ENCODE measurements at regions not wholly inside any gene's neighbourhood (a gene's known extent, or its start where the extent isn't known, plus 50 kb on each side); places are given as distances from the start of the nearest gene placed in this dataset.
A peak's percentile ranks its signal among the peaks of the same experiment; 100 is the strongest.
"Not testable (repeated sequence)": the region's sequence is repeated elsewhere in the genome, so short reads cannot be mapped to it uniquely, and the experiment has no call there.

DNA sequence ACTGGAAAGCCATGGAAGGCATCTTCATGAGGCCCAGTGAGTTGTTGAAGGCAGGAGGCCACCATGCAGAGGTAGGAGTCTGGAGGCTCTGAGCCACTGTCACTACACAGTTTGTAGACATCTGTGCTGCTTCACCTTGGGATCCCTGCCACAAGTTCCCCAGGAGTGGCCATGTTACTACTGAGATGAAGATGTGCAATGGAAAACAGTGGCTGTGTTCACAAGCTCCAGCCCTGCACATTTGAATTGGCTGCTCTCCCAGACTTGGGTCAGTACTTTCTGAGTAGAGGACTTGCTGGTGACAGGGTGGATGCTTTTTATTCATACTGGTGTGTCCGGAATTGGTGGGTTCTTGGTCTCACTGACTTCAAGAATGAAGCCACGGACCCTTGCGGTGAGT is 86.9 kb upstream of the C15orf39 start:
- H3K9me3 ChIP-seq (ENCODE audit: control insufficient read depth in 2 of 2, low read length in 2 of 2), result no peaks in the 10 kb centered on the region
- no peaks in the 10 kb centered on the region for H3K36me3 ChIP-seq (ENCODE audit: control insufficient read depth in 2 of 2, insufficient read depth in 2 of 2, low read length in 2 of 2)
- no peak overlapping the region for H3K9ac ChIP-seq (ENCODE audit: low read depth in 1 of 2, low read length in 2 of 2)
- H3K4me1 ChIP-seq (ENCODE audit: control insufficient read depth in 2 of 2, insufficient read depth in 2 of 2, low read length in 2 of 2), result no peaks in the 10 kb centered on the region
- H3K27ac ChIP-seq (ENCODE audit: low read depth in 2 of 2, low read length in 2 of 2), result no peak overlapping the region
- no peaks in the 10 kb centered on the region for H3K27me3 ChIP-seq (ENCODE audit: control insufficient read depth in 2 of 2, insufficient read depth in 2 of 2, low read length in 2 of 2)
- no peak overlapping the region for H3K4me3 ChIP-seq (ENCODE audit: low read length in 2 of 2)

GRCh38 chr15:75115411-75115913 is 86.2 kb upstream of the C15orf39 start:
- H3K36me3 ChIP-seq (ENCODE audit: control insufficient read depth in 2 of 2, insufficient read depth in 2 of 2, low read length in 2 of 2); H3K4me3 ChIP-seq (ENCODE audit: low read length in 2 of 2); H3K4me1 ChIP-seq (ENCODE audit: control insufficient read depth in 2 of 2, insufficient read depth in 2 of 2, low read length in 2 of 2); H3K9me3 ChIP-seq (ENCODE audit: control insufficient read depth in 2 of 2, low read length in 2 of 2); H3K27ac ChIP-seq (ENCODE audit: low read depth in 2 of 2, low read length in 2 of 2); H3K9ac ChIP-seq (ENCODE audit: low read depth in 1 of 2, low read length in 2 of 2); H3K27me3 ChIP-seq (ENCODE audit: control insufficient read depth in 2 of 2, insufficient read depth in 2 of 2, low read length in 2 of 2): not testable (repeated sequence)

- H3K36me3 ChIP-seq (ENCODE audit: control insufficient read depth in 2 of 2, insufficient read depth in 2 of 2, low read length in 2 of 2); H3K4me3 ChIP-seq (ENCODE audit: low read length in 2 of 2); H3K9me3 ChIP-seq (ENCODE audit: control insufficient read depth in 2 of 2, low read length in 2 of 2); H3K27ac ChIP-seq (ENCODE audit: low read depth in 2 of 2, low read length in 2 of 2); H3K9ac ChIP-seq (ENCODE audit: low read depth in 1 of 2, low read length in 2 of 2); H3K27me3 ChIP-seq (ENCODE audit: control insufficient read depth in 2 of 2, insufficient read depth in 2 of 2, low read length in 2 of 2); H3K4me1 ChIP-seq (ENCODE audit: control insufficient read depth in 2 of 2, insufficient read depth in 2 of 2, low read length in 2 of 2): not testable (repeated sequence)
Measured at GRCh38 chr15:75116143-75116542, 85.5 kb upstream of the C15orf39 start.

- H3K4me1 ChIP-seq (ENCODE audit: control insufficient read depth in 2 of 2, insufficient read depth in 2 of 2, low read length in 2 of 2), result no peaks in the 10 kb centered on the region
- no peak overlapping the region for H3K9ac ChIP-seq (ENCODE audit: low read depth in 1 of 2, low read length in 2 of 2)
- no peaks in the 10 kb centered on the region for H3K9me3 ChIP-seq (ENCODE audit: control insufficient read depth in 2 of 2, low read length in 2 of 2)
- no peak overlapping the region for H3K4me3 ChIP-seq (ENCODE audit: low read length in 2 of 2)
- no peaks in the 10 kb centered on the region for H3K27me3 ChIP-seq (ENCODE audit: control insufficient read depth in 2 of 2, insufficient read depth in 2 of 2, low read length in 2 of 2)
- H3K36me3 ChIP-seq (ENCODE audit: control insufficient read depth in 2 of 2, insufficient read depth in 2 of 2, low read length in 2 of 2), result no peaks in the 10 kb centered on the region
- H3K27ac ChIP-seq (ENCODE audit: low read depth in 2 of 2, low read length in 2 of 2), result no peak overlapping the region
Measured at GRCh38 chr15:75117993-75118392, 83.7 kb upstream of the C15orf39 start.

GRCh38 chr15:75119312-75119711 is 82.4 kb upstream of the C15orf39 start:
- H3K36me3 ChIP-seq (ENCODE audit: control insufficient read depth in 2 of 2, insufficient read depth in 2 of 2, low read length in 2 of 2); H3K4me3 ChIP-seq (ENCODE audit: low read length in 2 of 2); H3K27me3 ChIP-seq (ENCODE audit: control insufficient read depth in 2 of 2, insufficient read depth in 2 of 2, low read length in 2 of 2); H3K9ac ChIP-seq (ENCODE audit: low read depth in 1 of 2, low read length in 2 of 2); H3K9me3 ChIP-seq (ENCODE audit: control insufficient read depth in 2 of 2, low read length in 2 of 2); H3K4me1 ChIP-seq (ENCODE audit: control insufficient read depth in 2 of 2, insufficient read depth in 2 of 2, low read length in 2 of 2); H3K27ac ChIP-seq (ENCODE audit: low read depth in 2 of 2, low read length in 2 of 2): not testable (repeated sequence)

DNA sequence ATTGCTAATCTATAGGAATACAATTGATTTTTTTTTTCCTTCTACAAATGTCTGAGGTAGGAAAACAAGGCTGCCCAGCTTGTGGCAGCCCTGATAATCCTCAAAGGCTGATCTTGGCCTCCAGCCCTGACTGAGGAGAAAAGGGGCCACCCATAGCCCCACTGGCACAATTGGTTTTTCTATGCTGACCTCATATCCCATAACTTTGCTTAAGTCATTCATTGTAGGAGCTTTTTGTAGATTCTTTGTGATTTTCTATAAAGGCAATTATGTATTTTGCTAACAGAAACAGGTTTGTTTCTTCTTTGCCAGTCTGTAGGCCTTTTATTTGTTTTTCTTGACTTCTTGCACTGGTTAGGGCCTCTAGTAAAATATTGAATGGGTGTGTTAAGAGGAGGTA is 80.2 kb upstream of the C15orf39 start:
- H3K27ac ChIP-seq (ENCODE audit: low read depth in 2 of 2, low read length in 2 of 2), result no peak overlapping the region
- H3K4me3 ChIP-seq (ENCODE audit: low read length in 2 of 2), result no peak overlapping the region

DNA sequence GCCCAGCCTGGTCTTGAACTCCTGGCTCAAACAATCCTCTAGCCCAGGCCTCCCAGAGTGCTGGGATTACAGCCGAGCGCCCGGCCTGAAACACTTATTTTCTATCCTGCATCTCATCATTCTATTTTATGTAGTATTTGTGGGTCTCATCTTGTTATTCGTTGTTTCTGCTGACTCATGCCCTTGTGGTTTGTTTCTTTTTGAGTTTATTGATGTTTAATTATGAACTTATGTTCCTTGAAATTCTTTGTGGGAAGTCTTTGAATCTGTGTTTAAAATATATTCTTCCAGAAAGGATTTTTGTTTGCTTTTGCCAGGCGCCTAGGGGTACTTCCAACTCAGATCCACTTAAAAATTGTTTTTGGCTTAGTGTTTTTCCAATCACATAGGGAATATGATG is 78.3 kb upstream of the C15orf39 start:
- Histone ChIP-seq H3K27me3 (ENCODE audit: control insufficient read depth in 2 of 2, insufficient read depth in 2 of 2, low read length in 2 of 2) (no peaks in the 10 kb centered on the region), H3K27ac (ENCODE audit: low read depth in 2 of 2, low read length in 2 of 2) (no peak overlapping the region), H3K9ac (ENCODE audit: low read depth in 1 of 2, low read length in 2 of 2) (no peak overlapping the region), H3K36me3 (ENCODE audit: control insufficient read depth in 2 of 2, insufficient read depth in 2 of 2, low read length in 2 of 2) (no peaks in the 10 kb centered on the region), H3K4me1 (ENCODE audit: control insufficient read depth in 2 of 2, insufficient read depth in 2 of 2, low read length in 2 of 2) (peaks cover 2 to 4% of the 10 kb centered on the region in 2 donors), H3K9me3 (ENCODE audit: control insufficient read depth in 2 of 2, low read length in 2 of 2) (no peaks in the 10 kb centered on the region), H3K4me3 (ENCODE audit: low read length in 2 of 2) (no peak overlapping the region)

More for the DNA sequence above, 80.2 kb upstream of the C15orf39 start:
- Histone ChIP-seq H3K4me1 (ENCODE audit: control insufficient read depth in 2 of 2, insufficient read depth in 2 of 2, low read length in 2 of 2) (peaks cover 2 to 4% of the 10 kb centered on the region in 2 donors), H3K36me3 (ENCODE audit: control insufficient read depth in 2 of 2, insufficient read depth in 2 of 2, low read length in 2 of 2) (no peaks in the 10 kb centered on the region), H3K9me3 (ENCODE audit: control insufficient read depth in 2 of 2, low read length in 2 of 2) (no peaks in the 10 kb centered on the region), H3K27me3 (ENCODE audit: control insufficient read depth in 2 of 2, insufficient read depth in 2 of 2, low read length in 2 of 2) (no peaks in the 10 kb centered on the region), H3K9ac (ENCODE audit: low read depth in 1 of 2, low read length in 2 of 2) (no peak overlapping the region)

- H3K27ac ChIP-seq (ENCODE audit: low read depth in 2 of 2, low read length in 2 of 2), result peak overlapping the region in 1 of 2 donors; percentile 32
- not testable (repeated sequence) for H3K9me3 ChIP-seq (ENCODE audit: control insufficient read depth in 2 of 2, low read length in 2 of 2)
Measured at GRCh38 chr15:75124278-75124677, 77.4 kb upstream of the C15orf39 start.

GRCh38 chr15:75125935-75126334 is 75.7 kb upstream of the C15orf39 start:
- no peaks in the 10 kb centered on the region for H3K9me3 ChIP-seq (ENCODE audit: control insufficient read depth in 2 of 2, low read length in 2 of 2)
- no peaks in the 10 kb centered on the region for H3K27me3 ChIP-seq (ENCODE audit: control insufficient read depth in 2 of 2, insufficient read depth in 2 of 2, low read length in 2 of 2)
- no peak overlapping the region for H3K27ac ChIP-seq (ENCODE audit: low read depth in 2 of 2, low read length in 2 of 2)

More at GRCh38 chr15:75124278-75124677, 77.4 kb upstream of the C15orf39 start:
- H3K4me1 ChIP-seq (ENCODE audit: control insufficient read depth in 2 of 2, insufficient read depth in 2 of 2, low read length in 2 of 2); H3K36me3 ChIP-seq (ENCODE audit: control insufficient read depth in 2 of 2, insufficient read depth in 2 of 2, low read length in 2 of 2); H3K9ac ChIP-seq (ENCODE audit: low read depth in 1 of 2, low read length in 2 of 2); H3K4me3 ChIP-seq (ENCODE audit: low read length in 2 of 2); H3K27me3 ChIP-seq (ENCODE audit: control insufficient read depth in 2 of 2, insufficient read depth in 2 of 2, low read length in 2 of 2): not testable (repeated sequence)

GRCh38 chr15:75126864-75127580 is 74.7 kb upstream of the C15orf39 start:
- Histone ChIP-seq H3K27ac (ENCODE audit: low read depth in 2 of 2, low read length in 2 of 2) (no peak overlapping the region), H3K27me3 (ENCODE audit: control insufficient read depth in 2 of 2, insufficient read depth in 2 of 2, low read length in 2 of 2) (no peaks in the 10 kb centered on the region), H3K36me3 (ENCODE audit: control insufficient read depth in 2 of 2, insufficient read depth in 2 of 2, low read length in 2 of 2) (no peaks in the 10 kb centered on the region), H3K9ac (ENCODE audit: low read depth in 1 of 2, low read length in 2 of 2) (no peak overlapping the region), H3K4me1 (ENCODE audit: control insufficient read depth in 2 of 2, insufficient read depth in 2 of 2, low read length in 2 of 2) (peaks cover 2 to 8% of the 10 kb centered on the region in 2 donors), H3K4me3 (ENCODE audit: low read length in 2 of 2) (no peak overlapping the region), H3K9me3 (ENCODE audit: control insufficient read depth in 2 of 2, low read length in 2 of 2) (no peaks in the 10 kb centered on the region)

More at GRCh38 chr15:75125935-75126334, 75.7 kb upstream of the C15orf39 start:
- H3K4me1 ChIP-seq (ENCODE audit: control insufficient read depth in 2 of 2, insufficient read depth in 2 of 2, low read length in 2 of 2), result peaks cover 2 to 4% of the 10 kb centered on the region in 2 donors
- no peaks in the 10 kb centered on the region for H3K36me3 ChIP-seq (ENCODE audit: control insufficient read depth in 2 of 2, insufficient read depth in 2 of 2, low read length in 2 of 2)
- H3K4me3 ChIP-seq (ENCODE audit: low read length in 2 of 2), result no peak overlapping the region
- H3K9ac ChIP-seq (ENCODE audit: low read depth in 1 of 2, low read length in 2 of 2), result no peak overlapping the region
